ENCODE measurements at regions not wholly inside any gene's neighbourhood (a gene's known extent, or its start where the extent isn't known, plus 50 kb on each side); places are given as distances from the start of the nearest gene placed in this dataset.

DNA sequence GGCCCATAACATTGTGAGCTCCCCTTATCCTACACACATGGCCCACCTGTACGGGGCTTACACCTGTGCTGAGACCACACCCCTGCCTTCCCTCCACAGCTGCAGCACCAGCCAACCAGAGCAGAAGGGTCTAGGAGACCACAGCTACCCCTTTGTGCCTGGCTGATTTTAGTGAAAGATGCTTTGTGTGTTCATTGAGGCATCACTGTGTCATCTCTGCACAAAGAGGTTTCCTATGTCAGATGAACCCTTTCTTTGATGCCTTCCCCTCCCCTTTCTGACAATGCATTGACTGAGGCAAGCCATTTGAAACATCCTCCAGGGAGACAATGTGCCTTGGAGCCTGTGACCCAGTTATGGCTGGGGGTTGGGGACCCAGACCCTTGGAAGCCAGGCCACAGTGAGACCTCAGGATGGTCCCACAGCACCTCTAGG, 54.9 kb upstream of the SLC7A14 start:
- H2AFZ ChIP-seq (ENCODE audit: low read depth, low read length) = no peak overlapping the region
- TF ChIP-seq, protein P1, sequence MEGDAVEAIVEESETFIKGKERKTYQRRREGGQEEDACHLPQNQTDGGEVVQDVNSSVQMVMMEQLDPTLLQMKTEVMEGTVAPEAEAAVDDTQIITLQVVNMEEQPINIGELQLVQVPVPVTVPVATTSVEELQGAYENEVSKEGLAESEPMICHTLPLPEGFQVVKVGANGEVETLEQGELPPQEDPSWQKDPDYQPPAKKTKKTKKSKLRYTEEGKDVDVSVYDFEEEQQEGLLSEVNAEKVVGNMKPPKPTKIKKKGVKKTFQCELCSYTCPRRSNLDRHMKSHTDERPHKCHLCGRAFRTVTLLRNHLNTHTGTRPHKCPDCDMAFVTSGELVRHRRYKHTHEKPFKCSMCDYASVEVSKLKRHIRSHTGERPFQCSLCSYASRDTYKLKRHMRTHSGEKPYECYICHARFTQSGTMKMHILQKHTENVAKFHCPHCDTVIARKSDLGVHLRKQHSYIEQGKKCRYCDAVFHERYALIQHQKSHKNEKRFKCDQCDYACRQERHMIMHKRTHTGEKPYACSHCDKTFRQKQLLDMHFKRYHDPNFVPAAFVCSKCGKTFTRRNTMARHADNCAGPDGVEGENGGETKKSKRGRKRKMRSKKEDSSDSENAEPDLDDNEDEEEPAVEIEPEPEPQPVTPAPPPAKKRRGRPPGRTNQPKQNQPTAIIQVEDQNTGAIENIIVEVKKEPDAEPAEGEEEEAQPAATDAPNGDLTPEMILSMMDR (IDR thresholded peaks at IDR 0.05; ENCODE audit: extremely low read depth in 1 of 2, insufficient read depth in 1 of 2, low read depth in 1 of 2, low read length in 2 of 2) = no peak
- no peak for TF ChIP-seq JUN (IDR thresholded peaks at IDR 0.05; ENCODE audit: borderline replicate concordance, insufficient read depth, insufficient read length, low read depth)
- no peak for TF ChIP-seq EZH2 (IDR thresholded peaks at IDR 0.05; ENCODE audit: borderline replicate concordance, low read depth, low read length, severe bottlenecking)
- TF ChIP-seq POLR2A (IDR thresholded peaks at IDR 0.05; ENCODE audit: low read depth, low read length) = no peak
- TF ChIP-seq, protein P2, sequence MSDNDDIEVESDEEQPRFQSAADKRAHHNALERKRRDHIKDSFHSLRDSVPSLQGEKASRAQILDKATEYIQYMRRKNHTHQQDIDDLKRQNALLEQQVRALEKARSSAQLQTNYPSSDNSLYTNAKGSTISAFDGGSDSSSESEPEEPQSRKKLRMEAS (IDR thresholded peaks at IDR 0.05; ENCODE audit: insufficient read depth, insufficient read length) = no peak
- TF ChIP-seq POLR2AphosphoS5 (IDR thresholded peaks at IDR 0.05; ENCODE audit: insufficient read depth, low read depth, low read length) = no peak
- TF ChIP-seq FOS (IDR thresholded peaks at IDR 0.05; ENCODE audit: borderline replicate concordance, insufficient read depth, low read length) = no peak
- TF ChIP-seq GATA2 (IDR thresholded peaks at IDR 0.05; ENCODE audit: insufficient read depth, insufficient read length, low read depth, low read length) = no peak
- no peak for TF ChIP-seq MYC (IDR thresholded peaks at IDR 0.05; ENCODE audit: low read depth, low read length)
- H3K27ac ChIP-seq (ENCODE audit: insufficient read depth, low read depth, low read length) = no peak overlapping the region
- no peak for FAIRE-seq
- H4K20me1 ChIP-seq (replicated peaks; ENCODE audit: control insufficient read depth, extremely low read depth, insufficient read depth, low read length) = no peaks in the 10 kb centered on the region
- H3K4me2 ChIP-seq (ENCODE audit: insufficient read depth, low read length) = no peak overlapping the region
- no peaks in the 10 kb centered on the region for H3K4me1 ChIP-seq (ENCODE audit: control insufficient read depth, extremely low read depth, insufficient read depth, low read length)
- no peaks in the 10 kb centered on the region for H3K27me3 ChIP-seq (ENCODE audit: control insufficient read depth in 2 of 2, insufficient read depth in 2 of 2, low read length in 2 of 2)
- POLR2A ChIA-PET = no interaction called here
- no peaks in the 10 kb centered on the region for H3K9me1 ChIP-seq (replicated peaks; ENCODE audit: control insufficient read depth, extremely low read depth, insufficient read depth, low read length)
- intact Hi-C loops (cut with micrococcal nuclease) (no loop called here), dilution Hi-C loops (cut with MboI; ENCODE audit: extremely low pct_ligation_motif_present, low sequenced_read_pairs) (no loop called here)
- H3K4me3 ChIP-seq (replicated peaks in 1 of 3; ENCODE audit: insufficient read depth in 1 of 3, low read depth in 1 of 3, low read length in 3 of 3) = no peak overlapping the region
- DNase-seq (ENCODE audit: low read depth, low spot score) = no peak
- no peak overlapping the region for H3K9ac ChIP-seq (replicated peaks; ENCODE audit: extremely low read depth, insufficient read depth, low read length)
- CTCF ChIA-PET = interaction anchor here (0.7 kb wide), 1 partner anchor 171 kb away, joined by 3 read pairs; no protein-coding TSS in a partner anchor
- no peaks in the 10 kb centered on the region for H3K79me2 ChIP-seq (ENCODE audit: control insufficient read depth, insufficient read depth, low read length)
- no peaks in the 10 kb centered on the region for H3K36me3 ChIP-seq (ENCODE audit: control insufficient read depth in 2 of 2, extremely low read depth in 1 of 2, insufficient read depth in 2 of 2, low read length in 2 of 2)
- BruUV-seq (replicated peaks) = no TSS peak
- H3K9me3 ChIP-seq (replicated peaks; ENCODE audit: control insufficient read depth, insufficient read depth, low read length) = no peaks in the 10 kb centered on the region
